Testis (tissue), 2 donors: ENCODE measurements at regions not wholly inside any gene's neighbourhood (a gene's known extent, or its start where the extent isn't known, plus 50 kb on each side); places are given as distances from the start of the nearest gene placed in this dataset.

Source experiments
- DNase-seq: peaks from one replicate; pipeline ENCODE4 v3.0.0-alpha.2; 2019
- H3K27ac ChIP-seq, 2 donors: fragments of 200-600 bp; sonication (generic); one replicate each; pipeline ENCODE4 v1.5.1; 2019
- H3K27me3 ChIP-seq: fragments of 200-600 bp; sonication (generic); one replicate; pipeline ENCODE4 v1.5.1; 2019
- H3K36me3 ChIP-seq: fragments of 200-600 bp; sonication (generic); one replicate; pipeline ENCODE4 v1.5.1; 2017; ENCODE audit warnings: low read depth; ENCODE audit errors: missing control alignments
- H3K4me1 ChIP-seq: fragments of 200-600 bp; sonication (generic); one replicate; pipeline ENCODE4 v1.5.1; 2019
- H3K4me3 ChIP-seq, 2 donors: fragments of 200-600 bp; sonication (generic); one replicate each; pipeline ENCODE4 v1.5.1; 2017 to 2019
- H3K9me3 ChIP-seq: fragments of 200-600 bp; sonication (generic); one replicate; pipeline ENCODE4 v1.5.1; 2017
- CTCF ChIP-seq, 3 experiments: fragments of 450-650 bp in 2 of 3; fragments of 200-600 bp in 1 of 3; sonication (generic) in 1 of 3; IDR thresholded peaks; one replicate each; pipeline ENCODE4 v1.5.1; 2016 to 2019; ENCODE audit warnings: antibody characterized with exemption in 3 of 3, mild to moderate bottlenecking in 2 of 3, moderate library complexity in 1 of 3
- POLR2A ChIP-seq: fragments of 450-650 bp; IDR thresholded peaks from one replicate; pipeline ENCODE4 v1.6.1; 2017; ENCODE audit warnings: antibody characterized with exemption, mild to moderate bottlenecking, moderate library complexity
- WGBS, 2 donors: methylation state at CpG; one replicate each; pipeline ENCODE4 v1.1.5; 2018; 5-methylcytosine and 5-hydroxymethylcytosine counted together
- intact Hi-C: fragments of 100-400 bp; cut with DNase I; formaldehyde crosslinking; loops from one replicate; pipeline ENCODE4 v1.15.1; 2023; ENCODE audit warnings: low total_unique reads

DNA sequence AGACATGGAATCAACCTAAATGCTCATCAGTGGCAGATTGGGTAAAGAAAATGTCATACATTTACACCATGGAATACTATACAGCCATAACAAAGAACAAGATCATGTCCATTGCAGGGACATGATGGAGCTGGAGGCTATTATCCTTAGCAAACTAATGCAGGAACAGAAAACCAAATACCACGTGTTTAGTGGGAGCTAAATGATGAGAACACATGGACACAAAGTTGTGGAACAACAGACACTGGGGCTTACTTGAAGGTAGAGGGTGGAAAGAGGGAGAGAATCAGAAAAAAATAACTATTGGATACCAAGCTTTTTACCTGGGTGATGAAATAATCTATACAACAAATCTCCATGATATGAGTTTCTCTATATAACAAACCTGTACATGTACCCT lies 701.3 kb downstream of the TBC1D32 start:
- TF ChIP-seq CTCF (IDR thresholded peaks at IDR 0.05) = no peak
- no peak for TF ChIP-seq POLR2A
- H3K27ac ChIP-seq = no peak overlapping the region
- 64 to 65% methylated on average over 1 of the region's 1 CpG for WGBS, 2 donors
- no peaks in the 10 kb centered on the region for H3K27me3 ChIP-seq
- no peaks in the 10 kb centered on the region for H3K4me1 ChIP-seq
- no peak overlapping the region for H3K4me3 ChIP-seq
- no peaks in the 10 kb centered on the region for H3K36me3 ChIP-seq
- H3K9me3 ChIP-seq = no peaks in the 10 kb centered on the region
- DNase-seq = no peak
- intact Hi-C loops = no loop called here

GRCh38 chr6:120627612-120628011 lies 706.7 kb downstream of the TBC1D32 start:
- H3K36me3 ChIP-seq = no peaks in the 10 kb centered on the region
- no peak overlapping the region for H3K27ac ChIP-seq
- WGBS, 2 donors = 92 to 93% methylated on average over 3 of the region's 3 CpGs
- TF ChIP-seq POLR2A = no peak
- TF ChIP-seq CTCF (IDR thresholded peaks at IDR 0.05) = no peak
- intact Hi-C loops = no loop called here
- H3K9me3 ChIP-seq = no peaks in the 10 kb centered on the region
- no peak for DNase-seq
- no peaks in the 10 kb centered on the region for H3K27me3 ChIP-seq
- no peaks in the 10 kb centered on the region for H3K4me1 ChIP-seq
- no peak overlapping the region for H3K4me3 ChIP-seq

- no peak for DNase-seq
- no peak overlapping the region for H3K4me3 ChIP-seq
- no peaks in the 10 kb centered on the region for H3K4me1 ChIP-seq
- H3K36me3 ChIP-seq = no peaks in the 10 kb centered on the region
- no peak overlapping the region for H3K27ac ChIP-seq
- H3K27me3 ChIP-seq = no peaks in the 10 kb centered on the region
- TF ChIP-seq POLR2A (no peak), CTCF (IDR thresholded peaks at IDR 0.05) (no peak)
- 16 to 17% methylated on average over 1 of the region's 1 CpG for WGBS, 2 donors
- intact Hi-C loops = no loop called here
- no peaks in the 10 kb centered on the region for H3K9me3 ChIP-seq
Observed at GRCh38 chr6:120622127-120622631, 712.1 kb downstream of the TBC1D32 start.

DNA sequence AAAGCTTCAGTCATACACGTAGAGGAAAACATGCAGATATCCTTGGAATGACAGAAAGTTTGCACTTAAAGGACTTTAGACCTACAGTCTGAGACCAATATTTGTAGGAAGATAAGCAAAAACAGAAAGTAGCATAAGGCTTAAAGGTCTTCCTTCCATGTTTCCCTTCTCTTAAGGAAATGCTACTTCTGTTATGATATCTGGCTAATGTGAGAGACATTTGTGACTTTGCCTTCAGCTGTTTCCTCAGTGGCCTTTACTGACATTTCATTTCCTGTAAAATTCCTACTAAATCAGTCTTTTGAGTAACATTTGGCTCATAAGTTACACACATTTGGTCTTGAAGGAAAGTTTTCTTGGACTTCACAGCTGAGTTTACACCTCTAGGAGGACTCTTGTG lies 713.4 kb downstream of the TBC1D32 start:
- Histone ChIP-seq H3K9me3 (no peaks in the 10 kb centered on the region), H3K4me3 (no peak overlapping the region), H3K27me3 (no peaks in the 10 kb centered on the region), H3K27ac (no peak overlapping the region), H3K4me1 (no peaks in the 10 kb centered on the region), H3K36me3 (no peaks in the 10 kb centered on the region)
- intact Hi-C loops = no loop called here
- WGBS, 2 donors = 30 to 39% methylated on average over 1 of the region's 1 CpG
- DNase-seq = no peak
- no peak for TF ChIP-seq POLR2A
- TF ChIP-seq CTCF (IDR thresholded peaks at IDR 0.05) = no peak

- 79 to 87% methylated on average over 3 of the region's 3 CpGs for WGBS, 2 donors
- Histone ChIP-seq H3K27me3 (no peaks in the 10 kb centered on the region), H3K4me3 (no peak overlapping the region), H3K9me3 (no peaks in the 10 kb centered on the region), H3K27ac (no peak overlapping the region), H3K36me3 (no peaks in the 10 kb centered on the region), H3K4me1 (no peaks in the 10 kb centered on the region)
- intact Hi-C loops = no loop called here
- DNase-seq = no peak
- TF ChIP-seq POLR2A = no peak
- TF ChIP-seq CTCF (IDR thresholded peaks at IDR 0.05) = no peak
Observed at GRCh38 chr6:120615238-120615637, 719.0 kb downstream of the TBC1D32 start.
